RWPE1 (cell line): ENCODE measurements at regions not wholly inside any gene's neighbourhood (a gene's known extent, or its start where the extent isn't known, plus 50 kb on each side); places are given as distances from the start of the nearest gene placed in this dataset.

Source experiments
- CTCF ChIA-PET: fragments of 350-600 bp; sonication (Branson Sonifier 250); formaldehyde crosslinking; extraction: SDS; loops from one replicate; lab custom pipeline; 2021; lab: Yijun Ruan, JAX
- POLR2A ChIA-PET: fragments of 400-600 bp; formaldehyde crosslinking; extraction: SDS; loops from one replicate; lab custom pipeline; 2020; ENCODE audit warnings: antibody characterized with exemption; ENCODE audit not compliant: low non-redundant PET; lab: Yijun Ruan, JAX
- DNase-seq: peaks from one replicate; pipeline ENCODE4 v3.0.0; 2012; ENCODE audit warnings: low spot score
- H3K27ac ChIP-seq: fragments of 450-650 bp; 2 replicates; pipeline ENCODE4 v1.5.1; 2017
- CTCF ChIP-seq: fragments of 450-650 bp; conservative IDR thresholded peaks from 2 replicates; pipeline ENCODE4 v1.5.1; 2017; ENCODE audit warnings: low read depth, mild to moderate bottlenecking

- no peak for DNase-seq
- CTCF ChIA-PET: no interaction called here
- POLR2A ChIA-PET: no interaction called here
- no peak for TF ChIP-seq CTCF
- H3K27ac ChIP-seq: no peak overlapping the region
Measured at GRCh38 chrX:131782646-131783045, 238.8 kb downstream of the OR13H1 start.

GRCh38 chrX:131783555-131784308 is 239.4 kb upstream of the STK26 start:
- no peak overlapping the region for H3K27ac ChIP-seq
- ChIA-PET POLR2A (no interaction called here), CTCF (no interaction called here)
- no peak for DNase-seq
- TF ChIP-seq CTCF: no peak

- no peak overlapping the region for H3K27ac ChIP-seq
- no peak for DNase-seq
- ChIA-PET POLR2A (no interaction called here), CTCF (no interaction called here)
- no peak for TF ChIP-seq CTCF
Measured at GRCh38 chrX:131789664-131790063, 233.4 kb upstream of the STK26 start.

- H3K27ac ChIP-seq: no peak overlapping the region
- POLR2A ChIA-PET: no interaction called here
- no peak for DNase-seq
- no peak for TF ChIP-seq CTCF
- CTCF ChIA-PET: no interaction called here
Measured at GRCh38 chrX:131791608-131792355, 231.3 kb upstream of the STK26 start.

- ChIA-PET POLR2A (no interaction called here), CTCF (no interaction called here)
- no peak overlapping the region for H3K27ac ChIP-seq
- no peak for TF ChIP-seq CTCF
- no peak for DNase-seq
Measured at GRCh38 chrX:131792356-131792749, 230.7 kb upstream of the STK26 start.

GRCh38 chrX:131792789-131793462 is 230.2 kb upstream of the STK26 start:
- CTCF ChIA-PET: no interaction called here
- no peak for TF ChIP-seq CTCF
- POLR2A ChIA-PET: no interaction called here
- H3K27ac ChIP-seq: no peak overlapping the region
- DNase-seq: peak; percentile 16
